CD4-positive, alpha-beta T cell (primary cell): ENCODE measurements at regions not wholly inside any gene's neighbourhood (a gene's known extent, or its start where the extent isn't known, plus 50 kb on each side); places are given as distances from the start of the nearest gene placed in this dataset.

Experiments
- ATAC-seq: fragments of 200-7000 bp; cut with Tn5 transposase; one replicate; pipeline ENCODE4 v1.10.0; 2022; ENCODE audit warnings: mild to moderate bottlenecking; ENCODE audit not compliant: poor library complexity
- CTCF ChIA-PET: fragments of 350-600 bp; sonication (Branson Sonifier 250); formaldehyde crosslinking; loops from one replicate; lab custom pipeline; 2021; ENCODE audit warnings: antibody characterized with exemption, inconsistent platforms; lab: Charles Lee
- POLR2A ChIA-PET: fragments of 350-600 bp; sonication (Branson Sonifier 250); formaldehyde crosslinking; loops from one replicate; lab custom pipeline; 2021; ENCODE audit warnings: antibody characterized with exemption, inconsistent platforms; lab: Charles Lee
- DNase-seq, 14 experiments: peaks; one replicate each; pipeline ENCODE4 v3.0.0-alpha.2; 2013 to 2020; ENCODE audit warnings: mixed read lengths in 2 of 14
- H3K27ac ChIP-seq, 2 donors: one replicate each; pipeline versions ENCODE4 v1.5.1 to v1.7.0; 2013; ENCODE audit warnings: low read length in 2 of 2, low read depth in 1 of 2, mild to moderate bottlenecking in 1 of 2
- H3K27me3 ChIP-seq, 2 experiments: 1 replicate in 1 of 2; 2 replicates in 1 of 2; pipeline versions ENCODE4 v1.6.1 to v1.7.0; 2013; ENCODE audit warnings: low read length in 2 of 2, control low read depth in 1 of 2, mild to moderate bottlenecking in 1 of 2, moderate library complexity in 1 of 2; ENCODE audit not compliant: insufficient read depth in 2 of 2, control insufficient read depth in 1 of 2
- H3K36me3 ChIP-seq: one replicate; pipeline ENCODE4 v1.6.1; 2013; ENCODE audit warnings: low read length, control low read depth; ENCODE audit not compliant: insufficient read depth
- H3K4me1 ChIP-seq: one replicate; pipeline ENCODE4 v1.6.1; 2013; ENCODE audit warnings: low read length, control low read depth; ENCODE audit not compliant: insufficient read depth
- H3K4me3 ChIP-seq: one replicate; pipeline ENCODE4 v1.5.1; 2013; ENCODE audit warnings: mild to moderate bottlenecking, low read length, moderate library complexity
- H3K9me3 ChIP-seq, 2 experiments: 1 replicate in 1 of 2; 2 replicates in 1 of 2; pipeline versions ENCODE4 v1.6.1 to v1.7.0; 2013; ENCODE audit warnings: low read length in 2 of 2, mild to moderate bottlenecking in 2 of 2, control low read depth in 1 of 2, moderate library complexity in 1 of 2; ENCODE audit not compliant: control insufficient read depth in 1 of 2, insufficient read depth in 1 of 2
- H3K27ac Mint-ChIP-seq: one replicate; pipeline ENCODE4 v1.8.0; 2020; ENCODE audit warnings: mixed read lengths
- H3K27me3 Mint-ChIP-seq: one replicate; pipeline ENCODE4 v1.8.0; 2021; ENCODE audit warnings: mixed read lengths
- H3K36me3 Mint-ChIP-seq: one replicate; pipeline ENCODE4 v1.8.0; 2021; ENCODE audit warnings: low read depth, mixed read lengths
- H3K4me1 Mint-ChIP-seq: one replicate; pipeline ENCODE4 v1.8.0; 2021; ENCODE audit warnings: low read depth, mixed read lengths
- H3K4me3 Mint-ChIP-seq: one replicate; pipeline ENCODE4 v1.8.0; 2020; ENCODE audit warnings: mild to moderate bottlenecking, mixed read lengths
- H3K9me3 Mint-ChIP-seq: one replicate; pipeline ENCODE4 v1.8.0; 2020; ENCODE audit warnings: mixed read lengths
- CTCF ChIP-seq: fragments of 200-600 bp; IDR thresholded peaks from one replicate; pipeline ENCODE4 v1.8.0; 2022; ENCODE audit warnings: antibody characterized with exemption, mild to moderate bottlenecking
- intact Hi-C, 2 experiments: fragments of 100-400 bp; cut with DNase I in 1 of 2; cut with micrococcal nuclease in 1 of 2; formaldehyde crosslinking; loops; one replicate each; pipeline versions ENCODE4 v1.15.1 to v1.9.0; 2023 to 2025; cut with DNase I, micrococcal nuclease

GRCh38 chr7:94182721-94183120, 178.6 kb upstream of the BET1 start:
- ATAC-seq, result no peak
- intact Hi-C loops, result no loop called here
- H3K27ac ChIP-seq, result no peak overlapping the region
- H3K4me3 Mint-ChIP-seq, result no peak overlapping the region
- H3K9me3 ChIP-seq, result no peaks in the 10 kb centered on the region
- no peak overlapping the region for H3K4me3 ChIP-seq
- ChIA-PET POLR2A (no interaction called here), CTCF (no interaction called here)
- no peaks in the 10 kb centered on the region for H3K27me3 Mint-ChIP-seq
- no peaks in the 10 kb centered on the region for H3K36me3 ChIP-seq
- no peak overlapping the region for H3K27ac Mint-ChIP-seq
- TF ChIP-seq CTCF, result no peak
- DNase-seq, result no peak
- no peaks in the 10 kb centered on the region for H3K4me1 Mint-ChIP-seq
- no peaks in the 10 kb centered on the region for H3K9me3 Mint-ChIP-seq
- H3K4me1 ChIP-seq, result no peaks in the 10 kb centered on the region
- no peaks in the 10 kb centered on the region for H3K36me3 Mint-ChIP-seq
- no peaks in the 10 kb centered on the region for H3K27me3 ChIP-seq

GRCh38 chr7:94183289-94183749, 179.2 kb upstream of the BET1 start:
- no peak overlapping the region for H3K27ac ChIP-seq

DNA sequence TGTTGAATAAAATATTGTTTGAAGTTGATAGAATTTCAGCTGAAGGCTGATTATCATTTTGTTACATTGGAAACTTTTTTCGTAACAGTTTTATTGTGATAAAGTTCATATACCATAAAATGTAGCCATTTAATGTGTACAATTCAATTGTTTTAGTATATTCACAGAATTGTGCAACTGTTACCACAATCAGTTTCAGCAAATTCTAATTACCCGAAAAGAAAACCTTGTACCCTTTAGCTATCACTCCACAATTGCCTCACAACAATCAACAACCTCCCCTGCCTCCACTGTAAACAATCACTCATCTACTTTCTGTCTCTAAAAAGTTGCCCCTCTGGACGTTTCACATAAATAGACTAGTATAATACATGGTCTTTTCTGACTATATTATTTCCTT, 179.7 kb upstream of the BET1 start:
- Histone ChIP-seq H3K27ac (no peak overlapping the region), H3K4me1 (no peaks in the 10 kb centered on the region), H3K9me3 (no peaks in the 10 kb centered on the region), H3K4me3 (no peak overlapping the region), H3K27me3 (no peaks in the 10 kb centered on the region), H3K36me3 (no peaks in the 10 kb centered on the region)
- Mint-ChIP-seq H3K27ac (no peak overlapping the region), H3K36me3 (no peaks in the 10 kb centered on the region), H3K27me3 (no peaks in the 10 kb centered on the region), H3K4me3 (no peak overlapping the region), H3K4me1 (no peaks in the 10 kb centered on the region), H3K9me3 (no peaks in the 10 kb centered on the region)
- ChIA-PET POLR2A (no interaction called here), CTCF (no interaction called here)
- intact Hi-C loops, result no loop called here
- DNase-seq (no peak), ATAC-seq (no peak)
- no peak for TF ChIP-seq CTCF

More at GRCh38 chr7:94183289-94183749, 179.2 kb upstream of the BET1 start:
- Histone ChIP-seq H3K36me3 (no peaks in the 10 kb centered on the region), H3K4me3 (no peak overlapping the region), H3K4me1 (no peaks in the 10 kb centered on the region), H3K27me3 (no peaks in the 10 kb centered on the region), H3K9me3 (no peaks in the 10 kb centered on the region)
- ChIA-PET POLR2A (no interaction called here), CTCF (no interaction called here)
- H3K4me1 Mint-ChIP-seq, result no peaks in the 10 kb centered on the region
- intact Hi-C loops, result no loop called here
- H3K27ac Mint-ChIP-seq, result no peak overlapping the region
- no peaks in the 10 kb centered on the region for H3K9me3 Mint-ChIP-seq
- no peak for DNase-seq
- TF ChIP-seq CTCF, result no peak
- H3K36me3 Mint-ChIP-seq, result no peaks in the 10 kb centered on the region
- H3K27me3 Mint-ChIP-seq, result no peaks in the 10 kb centered on the region
- ATAC-seq, result no peak
- H3K4me3 Mint-ChIP-seq, result no peak overlapping the region
